PC-3 (cell line): ENCODE measurements at regions not wholly inside any gene's neighbourhood (a gene's known extent, or its start where the extent isn't known, plus 50 kb on each side); places are given as distances from the start of the nearest gene placed in this dataset.

Experiments
- ATAC-seq: fragments of 200-7000 bp; cut with Tn5 transposase; 2 replicates; pipeline ENCODE4 v1.9.1; 2020; ENCODE audit warnings: mild to moderate bottlenecking, moderate library complexity
- BruUV-seq: library from RNA; stranded (reverse); fragments of 400-500 nt; replicated peaks from 2 replicates; lab custom pipeline; 2021; lab: Mats Ljungman, UMichigan
- CTCF ChIA-PET: fragments of 300-600 bp; sonication (Branson Sonifier 250); formaldehyde crosslinking; loops from one replicate; lab custom pipeline; 2022; ENCODE audit warnings: antibody characterized with exemption; lab: Charles Lee
- POLR2A ChIA-PET: fragments of 300-600 bp; sonication (Branson Sonifier 250); formaldehyde crosslinking; loops from one replicate; lab custom pipeline; 2022; ENCODE audit warnings: antibody characterized with exemption; ENCODE audit not compliant: unreplicated experiment; lab: Charles Lee
- DNase-seq: peaks from one replicate; pipeline ENCODE4 v3.0.0-alpha.2; 2015
- H2AFZ ChIP-seq: fragments of 300-600 bp; sonication (generic); 2 replicates; pipeline ENCODE4 v1.6.0; 2016; ENCODE audit warnings: antibody characterized with exemption, low read length
- H3F3A ChIP-seq: fragments of 300-600 bp; sonication (generic); one replicate; pipeline ENCODE4 v1.6.0; 2017; ENCODE audit warnings: antibody characterized with exemption, low read length, control low read depth, mild to moderate bottlenecking; ENCODE audit not compliant: unreplicated experiment
- H3K27ac ChIP-seq: fragments of 300-600 bp; sonication (generic); 2 replicates; pipeline ENCODE4 v1.5.1; 2016; ENCODE audit warnings: mild to moderate bottlenecking, low read length
- H3K27me3 ChIP-seq: fragments of 300-600 bp; sonication (generic); 2 replicates; pipeline ENCODE4 v1.6.1; 2016; ENCODE audit warnings: low read length, mixed read lengths
- H3K36me3 ChIP-seq: fragments of 300-600 bp; sonication (generic); 2 replicates; pipeline ENCODE4 v1.6.1; 2016; ENCODE audit warnings: low read depth, mixed run types, low read length, mixed read lengths
- H3K4me1 ChIP-seq: fragments of 300-600 bp; sonication (generic); 2 replicates; pipeline ENCODE4 v1.5.1; 2016; ENCODE audit warnings: low read length; ENCODE audit not compliant: insufficient read depth
- H3K4me2 ChIP-seq: fragments of 300-600 bp; sonication (generic); 2 replicates; pipeline ENCODE4 v1.6.0; 2016; ENCODE audit warnings: low read length
- H3K4me3 ChIP-seq: fragments of 300-600 bp; sonication (generic); 2 replicates; pipeline ENCODE4 v1.5.1; 2016; ENCODE audit warnings: mild to moderate bottlenecking, low read length, mixed read lengths
- H3K79me2 ChIP-seq: fragments of 300-600 bp; sonication (generic); 2 replicates; pipeline ENCODE4 v1.6.1; 2017; ENCODE audit warnings: low read length, mixed read lengths
- H3K9ac ChIP-seq: fragments of 300-600 bp; sonication (generic); 2 replicates; pipeline ENCODE4 v1.6.0; 2016; ENCODE audit warnings: mild to moderate bottlenecking, low read length
- H3K9me2 ChIP-seq: fragments of 300-600 bp; sonication (generic); replicated peaks from 2 replicates; pipeline ENCODE4 v1.6.1; 2016; ENCODE audit warnings: mixed run types, low read length, mixed read lengths
- H3K9me3 ChIP-seq: fragments of 300-600 bp; sonication (generic); 2 replicates; pipeline ENCODE4 v1.6.1; 2016; ENCODE audit warnings: low read length, mixed read lengths
- H4K20me1 ChIP-seq: fragments of 300-600 bp; sonication (generic); 2 replicates; pipeline ENCODE4 v1.6.1; 2016; ENCODE audit warnings: low read length, mixed read lengths
- CTCF ChIP-seq: fragments of 300-600 bp; sonication (generic); conservative IDR thresholded peaks from 2 replicates; pipeline ENCODE4 v1.5.1; 2017; ENCODE audit warnings: antibody characterized with exemption, low read depth, mild to moderate bottlenecking, low read length
- EZH2 ChIP-seq: fragments of 300-600 bp; sonication (generic); IDR thresholded peaks from one replicate; pipeline ENCODE4 v1.6.1; 2017; ENCODE audit warnings: antibody characterized with exemption, mild to moderate bottlenecking, low read length; ENCODE audit not compliant: unreplicated experiment
- EZH2phosphoT487 ChIP-seq: fragments of 300-600 bp; sonication (generic); IDR thresholded peaks from 2 replicates; pipeline ENCODE4 v1.6.1; 2018; ENCODE audit warnings: mild to moderate bottlenecking, antibody characterized with exemption, low read length, borderline replicate concordance
- intact Hi-C: fragments of 100-400 bp; cut with micrococcal nuclease; formaldehyde crosslinking; loops from 2 replicates; pipeline ENCODE4 v1.9.0; 2023

GRCh38 chr1:192104128-192104527, 54.1 kb upstream of the RGS18 start:
- no TSS peak for BruUV-seq
- H3F3A ChIP-seq = no peaks in the 10 kb centered on the region
- ATAC-seq (no peak), DNase-seq (no peak)
- no peaks in the 10 kb centered on the region for H3K9me3 ChIP-seq
- TF ChIP-seq EZH2phosphoT487 (no peak), CTCF (no peak), EZH2 (no peak)
- intact Hi-C loops = no loop called here
- ChIA-PET POLR2A (no interaction called here), CTCF (no interaction called here)
- no peak overlapping the region for H3K27ac ChIP-seq
- no peaks in the 10 kb centered on the region for H3K79me2 ChIP-seq
- no peak overlapping the region for H3K4me2 ChIP-seq
- no peak overlapping the region for H3K9ac ChIP-seq
- H3K27me3 ChIP-seq = no peaks in the 10 kb centered on the region
- no peaks in the 10 kb centered on the region for H3K9me2 ChIP-seq
- no peak overlapping the region for H3K4me3 ChIP-seq
- H2AFZ ChIP-seq = no peak overlapping the region
- H3K36me3 ChIP-seq = no peaks in the 10 kb centered on the region
- no peaks in the 10 kb centered on the region for H4K20me1 ChIP-seq
- H3K4me1 ChIP-seq = no peaks in the 10 kb centered on the region

DNA sequence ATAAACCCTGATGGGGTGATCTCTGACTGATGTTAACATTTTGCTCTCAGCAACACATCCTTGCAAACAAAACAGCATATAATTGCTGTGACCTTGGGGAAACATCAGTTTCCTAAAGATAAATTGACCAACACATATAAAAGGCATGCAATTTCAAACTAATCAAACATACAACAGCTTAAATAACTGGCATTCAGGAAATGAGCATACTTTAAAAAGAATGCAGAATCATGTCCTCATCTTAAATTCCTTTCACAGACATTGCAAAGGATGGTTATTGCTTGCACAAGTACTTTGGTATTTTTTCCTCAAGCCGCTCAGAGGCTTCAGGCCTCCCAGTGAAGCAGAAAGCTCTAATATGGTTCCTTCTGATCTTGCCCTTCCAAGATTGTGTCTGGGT, 53.4 kb upstream of the RGS18 start:
- ChIA-PET CTCF (no interaction called here), POLR2A (no interaction called here)
- Histone ChIP-seq H3K36me3 (no peaks in the 10 kb centered on the region), H3K4me1 (no peaks in the 10 kb centered on the region), H3K9me2 (no peaks in the 10 kb centered on the region), H3K27ac (no peak overlapping the region), H3K4me2 (no peak overlapping the region), H4K20me1 (no peaks in the 10 kb centered on the region), H3K79me2 (no peaks in the 10 kb centered on the region), H3F3A (no peaks in the 10 kb centered on the region), H3K27me3 (no peaks in the 10 kb centered on the region), H3K9ac (no peak overlapping the region), H3K4me3 (no peak overlapping the region), H3K9me3 (no peaks in the 10 kb centered on the region), H2AFZ (no peak overlapping the region)
- intact Hi-C loops = no loop called here
- TF ChIP-seq CTCF (no peak), EZH2 (no peak), EZH2phosphoT487 (no peak)
- DNase-seq (peak; percentile 2), ATAC-seq (peak; percentile 29)
- BruUV-seq = no TSS peak

- H3K27ac ChIP-seq = no peak overlapping the region
- TF ChIP-seq EZH2phosphoT487 (no peak), CTCF (no peak), EZH2 (no peak)
- H3K27me3 ChIP-seq = no peaks in the 10 kb centered on the region
- no peaks in the 10 kb centered on the region for H3K9me2 ChIP-seq
- DNase-seq (no peak), ATAC-seq (no peak)
- no peaks in the 10 kb centered on the region for H3F3A ChIP-seq
- no peak overlapping the region for H2AFZ ChIP-seq
- H3K79me2 ChIP-seq = no peaks in the 10 kb centered on the region
- no peaks in the 10 kb centered on the region for H3K9me3 ChIP-seq
- H3K9ac ChIP-seq = no peak overlapping the region
- ChIA-PET POLR2A (no interaction called here), CTCF (no interaction called here)
- intact Hi-C loops = no loop called here
- H3K4me3 ChIP-seq = no peak overlapping the region
- H4K20me1 ChIP-seq = no peaks in the 10 kb centered on the region
- no peaks in the 10 kb centered on the region for H3K4me1 ChIP-seq
- no peak overlapping the region for H3K4me2 ChIP-seq
- no TSS peak for BruUV-seq
- no peaks in the 10 kb centered on the region for H3K36me3 ChIP-seq
Observed at GRCh38 chr1:192108161-192108560, 50.1 kb upstream of the RGS18 start.
